ENCODE measurements at regions not wholly inside any gene's neighbourhood (a gene's known extent, or its start where the extent isn't known, plus 50 kb on each side); places are given as distances from the start of the nearest gene placed in this dataset.

DNA sequence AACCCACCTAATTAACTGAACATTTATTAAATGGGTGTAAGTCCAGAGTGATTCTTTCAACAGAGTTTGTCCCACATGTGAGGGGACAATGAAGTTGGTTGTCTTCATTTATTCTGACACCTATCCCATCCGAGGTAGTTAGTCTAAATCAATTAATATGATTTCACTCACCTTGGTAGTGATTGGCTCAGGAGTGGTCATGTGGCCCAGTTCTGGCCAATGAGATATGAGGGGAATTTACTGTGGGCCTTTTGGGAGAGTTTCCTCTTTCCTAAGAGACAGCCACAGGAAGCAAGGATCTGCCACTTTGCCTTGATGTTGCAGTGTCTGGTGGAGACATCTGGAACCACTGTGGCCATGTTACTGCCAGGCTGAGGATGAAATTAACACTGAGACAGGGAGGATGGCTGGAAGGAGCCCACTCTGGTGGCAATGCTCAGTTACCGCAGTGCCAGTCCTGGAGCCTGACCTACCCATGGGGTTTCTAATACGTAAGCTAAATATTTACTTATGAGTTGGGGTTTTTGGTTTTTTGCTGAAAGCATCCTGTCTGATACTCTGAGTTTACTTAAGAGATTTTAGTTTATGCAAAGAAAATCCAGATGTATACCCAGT is 118.6 kb downstream of the FGF18 start:
- Histone ChIP-seq H3K9me3 (ENCODE audit: control insufficient read depth, insufficient read depth, low read length) (no peaks in the 10 kb centered on the region), H4K20me1 (ENCODE audit: insufficient read depth, low read length) (no peaks in the 10 kb centered on the region), H3K18ac (ENCODE audit: low read depth, low read length) (no peak overlapping the region), H4K5ac (ENCODE audit: low read depth, low read length) (no peak overlapping the region), H2AFZ (replicated peaks; ENCODE audit: low read length, poor library complexity) (no peak overlapping the region), H2BK15ac (ENCODE audit: low read depth, low read length) (no peak overlapping the region), H2AK5ac (ENCODE audit: low read depth, low read length) (no peak overlapping the region), H4K8ac (ENCODE audit: low read depth in 2 of 2, low read length in 2 of 2) (no peak overlapping the region), H2BK5ac (ENCODE audit: low read depth, low read length, poor library complexity, severe bottlenecking) (no peak overlapping the region), H2AK9ac (replicated peaks; ENCODE audit: low read depth, low read length, poor library complexity) (no peak overlapping the region), H3K9ac (ENCODE audit: low read depth, low read length) (no peak overlapping the region), H2BK120ac (ENCODE audit: low read depth, low read length) (no peak overlapping the region), H3K4ac (ENCODE audit: low read depth, low read length) (no peak overlapping the region), H3K9me1 (ENCODE audit: insufficient read depth, low read length) (no peaks in the 10 kb centered on the region; the same call in 1 of the 2 replicates), H3K14ac (replicated peaks; ENCODE audit: low read depth, low read length) (no peak overlapping the region), H3K27me3 (ENCODE audit: control insufficient read depth, insufficient read depth, low read length) (no peaks in the 10 kb centered on the region; the same call in 1 of the 2 replicates), H3K23ac (ENCODE audit: low read depth, low read length) (no peak overlapping the region), H4K91ac (ENCODE audit: insufficient read depth, low read depth, low read length) (no peak overlapping the region), H3K36me3 (ENCODE audit: control insufficient read depth, insufficient read depth, low read length) (no peaks in the 10 kb centered on the region), H3K27ac (ENCODE audit: insufficient read depth, low read length) (no peak overlapping the region), H2BK20ac (ENCODE audit: low read depth, low read length) (no peak overlapping the region), H3K4me2 (ENCODE audit: low read depth, low read length) (no peak overlapping the region), H3K4me1 (ENCODE audit: control insufficient read depth, insufficient read depth, low read length) (no peaks in the 10 kb centered on the region), H3K56ac (ENCODE audit: extremely low read depth, insufficient read depth, low read length) (no peak overlapping the region), H3K4me3 (ENCODE audit: insufficient read depth, low read depth, low read length) (no peak overlapping the region), H3K79me1 (ENCODE audit: low read depth in 1 of 2, low read length in 2 of 2) (no peaks in the 10 kb centered on the region)
- in situ Hi-C loops (cut with MboI; ENCODE audit: low sequenced_read_pairs) (no loop called here), intact Hi-C loops (cut with micrococcal nuclease) (no loop called here), dilution Hi-C loops (cut with HindIII; ENCODE audit: low sequenced_read_pairs, unreplicated experiment) (no loop called here)
- ATAC-seq (ENCODE audit: low read depth) (peak; percentile 46), DNase-seq (no peak)
- POLR2A ChIA-PET (ENCODE audit: unreplicated experiment), result no interaction called here
- CTCF ChIA-PET, result interaction anchor here (0.6 kb wide), 2 partner anchors 9 to 13 kb away, joined by 3 read pairs; no protein-coding TSS in a partner anchor
- BruUV-seq (replicated peaks), result no TSS peak
- TF ChIP-seq, protein P1, sequence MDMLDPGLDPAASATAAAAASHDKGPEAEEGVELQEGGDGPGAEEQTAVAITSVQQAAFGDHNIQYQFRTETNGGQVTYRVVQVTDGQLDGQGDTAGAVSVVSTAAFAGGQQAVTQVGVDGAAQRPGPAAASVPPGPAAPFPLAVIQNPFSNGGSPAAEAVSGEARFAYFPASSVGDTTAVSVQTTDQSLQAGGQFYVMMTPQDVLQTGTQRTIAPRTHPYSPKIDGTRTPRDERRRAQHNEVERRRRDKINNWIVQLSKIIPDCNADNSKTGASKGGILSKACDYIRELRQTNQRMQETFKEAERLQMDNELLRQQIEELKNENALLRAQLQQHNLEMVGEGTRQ (IDR thresholded peaks at IDR 0.05; ENCODE audit: low read depth, low read length), result peak; percentile 84
- no peak for TF ChIP-seq MXI1 (IDR thresholded peaks at IDR 0.05; ENCODE audit: borderline replicate concordance, low read depth, low read length)
- WGBS, 2 experiments (ENCODE audit: extremely low coverage in 2 of 2, insufficient read length in 1 of 2), result 75% methylated on average over 2 of the region's 3 CpGs; no CpG with 5 or more reads in 1 of the 2 experiments
